TTC549 (cell line): ENCODE measurements at regions not wholly inside any gene's neighbourhood (a gene's known extent, or its start where the extent isn't known, plus 50 kb on each side); places are given as distances from the start of the nearest gene placed in this dataset.
"Not testable (repeated sequence)": the region's sequence is repeated elsewhere in the genome, so short reads cannot be mapped to it uniquely, and the experiment has no call there.

Experiments
- FAIRE-seq: peaks from 2 replicates; lab custom pipeline; 2012; peaks lifted over from hg19 to GRCh38; lab: Jason Lieb, UNC

- no peak for FAIRE-seq
These were observed 418.2 kb upstream of the ZNF717 start for GRCh38 chr3:76203578-76203977.

GRCh38 chr3:76206346-76206745 lies 421.0 kb upstream of the ZNF717 start:
- FAIRE-seq: no peak

GRCh38 chr3:76212679-76213078 lies 427.3 kb upstream of the ZNF717 start:
- FAIRE-seq: no peak

DNA sequence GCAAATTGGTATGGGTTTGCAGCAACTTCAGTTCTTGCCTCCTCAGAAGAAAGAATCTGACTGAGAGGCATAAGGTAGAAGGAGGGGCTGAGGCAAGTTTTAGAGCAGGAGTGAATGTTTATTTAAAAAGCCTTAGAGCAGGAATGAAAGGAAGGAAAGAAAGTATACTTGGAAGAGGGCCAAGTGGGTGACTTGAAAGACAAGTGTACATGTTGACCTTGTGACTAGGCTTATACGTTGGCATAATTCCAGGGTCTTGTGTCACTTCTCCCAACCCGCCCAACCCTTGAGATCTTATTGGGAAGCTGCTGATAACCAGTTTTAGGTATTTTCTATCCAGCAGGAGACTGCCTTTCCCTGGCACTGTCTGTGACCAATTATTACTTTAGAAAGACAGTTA lies 436.9 kb upstream of the ZNF717 start:
- FAIRE-seq: no peak

- no peak for FAIRE-seq
These were observed 445.9 kb upstream of the ZNF717 start for GRCh38 chr3:76231258-76231657.

DNA sequence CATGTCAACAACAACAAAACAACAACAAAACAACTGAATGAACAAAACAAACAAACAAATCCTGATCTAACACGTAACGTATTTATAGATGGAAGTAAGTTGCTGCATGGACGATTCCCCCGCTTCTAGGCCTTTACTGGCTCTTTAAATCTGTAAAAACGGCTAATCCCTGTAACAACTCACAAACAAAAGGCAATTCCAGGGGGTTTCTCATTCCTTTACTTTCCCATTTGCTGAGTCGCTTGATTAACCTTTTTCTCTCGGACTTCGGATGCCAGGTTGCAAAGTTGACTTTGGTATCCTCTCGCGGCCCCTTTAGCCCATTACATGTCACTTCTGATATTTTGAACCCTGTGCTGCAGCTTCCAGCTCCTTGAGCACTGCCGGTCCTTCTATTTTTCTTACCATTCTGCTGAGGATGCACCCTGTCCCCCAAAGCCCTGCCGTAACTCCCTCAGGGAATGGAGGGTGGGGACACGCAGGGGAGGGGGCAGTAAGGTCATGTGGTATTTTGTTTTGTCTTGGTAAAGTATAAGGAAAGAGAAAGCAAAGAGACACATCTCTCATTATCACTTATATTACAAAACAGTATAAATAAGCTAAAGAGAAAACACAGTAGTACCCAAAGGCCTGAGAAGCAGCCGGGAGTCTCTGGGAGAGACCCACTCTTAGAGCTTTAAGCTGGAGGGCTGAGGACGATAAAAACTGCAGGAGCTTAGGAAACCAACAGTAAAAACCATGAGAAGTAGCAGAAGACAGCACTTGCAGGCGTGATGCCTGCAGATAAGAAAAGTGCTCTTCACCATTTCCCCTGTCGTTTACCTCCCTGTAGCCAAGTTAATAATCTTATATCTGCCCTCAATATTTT lies 457.8 kb upstream of the ZNF717 start:
- FAIRE-seq: no peak

GRCh38 chr3:76245073-76245472 lies 459.7 kb upstream of the ZNF717 start:
- FAIRE-seq: no peak

GRCh38 chr3:76245622-76246021 lies 460.3 kb upstream of the ZNF717 start:
- no peak for FAIRE-seq

GRCh38 chr3:76264496-76264895 lies 479.1 kb upstream of the ZNF717 start:
- FAIRE-seq: no peak

GRCh38 chr3:76264911-76265310 lies 479.6 kb upstream of the ZNF717 start:
- no peak for FAIRE-seq

GRCh38 chr3:76266511-76266910 lies 481.2 kb upstream of the ZNF717 start:
- FAIRE-seq: no peak

DNA sequence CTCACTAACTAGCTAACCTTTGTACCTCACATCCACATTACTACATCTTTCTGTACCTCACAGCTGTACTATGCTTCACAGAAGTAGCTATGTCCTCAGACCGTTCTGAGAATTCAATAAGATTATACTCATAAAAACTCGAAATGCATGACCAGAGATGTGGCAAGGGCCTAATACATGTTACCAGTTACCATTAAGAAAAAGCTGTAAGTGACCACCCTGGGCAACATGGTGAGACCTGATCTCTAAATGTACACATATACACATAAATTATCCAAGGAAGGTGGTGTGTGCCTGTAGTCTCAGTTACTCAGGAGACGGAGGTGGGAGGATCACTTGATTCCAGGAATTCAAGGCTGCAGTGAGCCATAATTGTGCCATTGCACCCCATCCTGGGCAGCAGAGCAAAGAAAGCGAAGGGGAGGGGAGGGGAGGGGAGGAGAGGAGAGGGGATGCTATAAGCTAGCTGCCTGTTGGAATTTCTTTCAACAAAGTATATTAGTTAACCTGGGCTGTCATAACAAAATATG lies 482.6 kb upstream of the ZNF717 start:
- no peak for FAIRE-seq

- no peak for FAIRE-seq
These were observed 508.5 kb upstream of the ZNF717 start for GRCh38 chr3:76293856-76294255.

GRCh38 chr3:76300746-76301145 lies 515.4 kb upstream of the ZNF717 start:
- FAIRE-seq: no peak

- no peak for FAIRE-seq
These were observed 522.2 kb upstream of the ZNF717 start for GRCh38 chr3:76307556-76307955.

DNA sequence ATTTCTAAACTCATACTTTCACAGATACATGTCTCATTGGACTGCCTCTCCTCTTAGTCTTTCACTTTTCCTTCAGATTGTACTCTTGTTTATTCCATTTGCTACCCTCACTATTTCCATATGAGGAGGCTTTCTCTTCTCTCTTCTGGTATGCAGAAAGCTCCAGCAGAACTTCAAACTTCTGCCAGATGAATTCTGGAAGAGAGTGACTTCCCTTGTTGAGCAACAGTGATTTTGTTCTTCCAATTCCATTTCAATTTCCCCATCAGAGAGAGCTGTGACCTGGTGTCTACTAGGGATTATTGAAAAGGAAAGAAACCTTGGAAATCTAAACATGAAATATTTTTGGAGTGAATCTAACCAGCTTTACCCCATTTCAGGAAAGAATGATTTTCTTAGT lies 523.2 kb upstream of the ZNF717 start:
- no peak for FAIRE-seq

GRCh38 chr3:76310089-76310488 lies 524.7 kb upstream of the ZNF717 start:
- FAIRE-seq: no peak

GRCh38 chr3:76310667-76311066 lies 525.3 kb upstream of the ZNF717 start:
- no peak for FAIRE-seq

GRCh38 chr3:76311941-76312340 lies 526.6 kb upstream of the ZNF717 start:
- no peak for FAIRE-seq

DNA sequence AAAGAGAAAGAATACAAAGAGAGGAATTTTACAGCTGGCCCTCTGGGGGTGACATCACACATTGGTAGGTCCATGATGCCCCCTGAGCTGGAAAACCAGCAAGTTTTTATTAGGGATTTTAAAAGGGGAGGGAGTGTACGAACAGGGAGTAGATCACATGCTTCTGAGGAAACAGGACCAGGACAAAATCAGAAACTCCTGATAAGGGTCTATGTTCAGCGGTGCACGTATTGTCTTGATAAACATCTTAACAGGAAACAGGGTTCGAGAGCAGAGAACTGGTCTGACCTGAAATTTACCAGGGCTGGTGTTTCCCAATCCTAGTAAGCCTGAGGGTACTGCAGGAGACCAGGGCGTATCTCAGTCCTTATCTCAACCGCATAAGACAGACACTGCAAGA lies 530.6 kb upstream of the ZNF717 start:
- not testable (repeated sequence) for FAIRE-seq

- FAIRE-seq: no peak
These were observed 536.3 kb upstream of the ZNF717 start for GRCh38 chr3:76321614-76322013.

DNA sequence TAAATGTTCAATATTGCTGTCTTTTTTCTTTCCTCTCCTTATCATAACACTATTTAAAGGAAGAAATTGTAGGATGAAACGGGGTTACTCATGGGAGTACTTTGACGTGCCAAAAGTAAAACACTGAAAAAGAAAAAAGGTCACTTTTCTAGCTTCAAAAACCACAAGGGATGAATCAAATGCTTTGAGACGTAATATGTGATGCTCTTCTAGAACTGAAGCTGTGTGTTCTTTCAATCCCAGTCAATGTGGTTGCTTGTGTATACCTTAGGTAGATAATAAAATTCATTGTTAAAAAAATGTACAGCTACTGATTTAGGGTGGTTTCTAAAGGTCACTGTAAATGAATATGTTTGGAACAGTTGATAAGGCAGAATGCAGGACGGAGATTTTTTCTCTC lies 538.8 kb upstream of the ZNF717 start:
- no peak for FAIRE-seq

- FAIRE-seq: no peak
These were observed 560.5 kb upstream of the ZNF717 start for GRCh38 chr3:76345878-76346277.

DNA sequence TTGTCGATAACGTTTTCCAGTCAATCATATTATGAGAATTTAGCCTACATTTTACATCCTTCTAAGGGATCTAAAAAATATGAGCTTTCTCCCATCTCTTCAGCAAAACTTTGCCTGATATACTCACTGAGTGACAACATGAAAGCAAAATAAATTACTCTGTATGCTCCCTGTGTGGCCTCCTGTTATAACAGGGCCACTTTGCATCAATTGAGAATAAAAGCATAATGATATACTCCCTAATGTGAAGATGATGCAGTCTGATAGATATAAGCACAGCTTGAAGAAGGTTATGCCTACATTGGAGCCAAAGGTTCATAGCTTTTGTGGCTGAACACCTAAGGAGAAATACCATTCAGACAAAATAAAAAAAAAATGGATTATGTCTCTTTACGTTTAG lies 561.3 kb upstream of the ZNF717 start:
- no peak for FAIRE-seq
